HG03039 (cell line): ENCODE measurements at regions not wholly inside any gene's neighbourhood (a gene's known extent, or its start where the extent isn't known, plus 50 kb on each side); places are given as distances from the start of the nearest gene placed in this dataset.

Source experiments
- ATAC-seq: cut with Tn5 transposase; IDR thresholded peaks from one replicate; pipeline ENCODE4 v1.9.1; 2021; ENCODE audit warnings: mild to moderate bottlenecking, moderate library complexity; ENCODE audit not compliant: unreplicated experiment

- ATAC-seq = no peak
Observed at GRCh38 chr6:14423955-14424354, 306.4 kb downstream of the CD83 start.

GRCh38 chr6:14425805-14426204, 308.2 kb downstream of the CD83 start:
- ATAC-seq = no peak

GRCh38 chr6:14426281-14426680, 308.7 kb downstream of the CD83 start:
- no peak for ATAC-seq

DNA sequence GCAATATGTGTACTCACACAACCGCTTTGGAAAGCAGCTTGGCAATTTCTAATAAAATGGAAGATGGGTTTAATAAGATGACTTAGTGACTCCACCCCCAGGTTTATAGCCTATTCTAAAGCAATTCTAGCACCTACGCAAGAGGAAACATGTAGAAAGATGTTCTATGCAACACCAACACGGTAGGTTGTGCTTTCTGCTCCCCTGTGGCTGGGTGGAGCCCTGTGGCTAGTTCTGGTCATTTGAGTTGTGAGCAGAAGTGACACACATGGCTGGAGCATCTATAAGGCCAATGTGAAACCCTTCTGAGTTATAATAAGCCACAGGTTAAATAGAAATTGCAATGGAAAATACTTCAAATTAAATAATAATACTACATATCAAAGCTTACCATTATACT, 310.7 kb downstream of the CD83 start:
- ATAC-seq = no peak

- no peak for ATAC-seq
Observed at GRCh38 chr6:14429396-14429795, 311.8 kb downstream of the CD83 start.

DNA sequence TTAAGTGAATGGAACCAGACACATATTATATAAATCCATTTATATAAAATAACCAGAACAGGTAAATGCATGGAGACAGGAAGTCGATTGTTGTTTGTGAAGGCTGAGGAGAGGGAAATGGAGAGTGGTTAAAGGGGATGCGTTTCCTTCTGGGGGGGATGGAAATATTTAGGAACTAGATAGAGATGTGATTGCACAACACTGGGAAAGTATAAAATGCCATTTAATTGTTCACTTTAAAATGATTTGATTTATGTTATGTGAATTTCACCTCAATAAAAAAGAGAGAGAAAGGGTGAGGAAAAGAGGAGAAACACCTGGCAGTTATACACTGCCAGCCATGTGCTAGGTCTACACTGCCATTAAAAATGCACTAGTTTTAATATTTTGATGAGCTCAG, 312.6 kb downstream of the CD83 start:
- no peak for ATAC-seq

DNA sequence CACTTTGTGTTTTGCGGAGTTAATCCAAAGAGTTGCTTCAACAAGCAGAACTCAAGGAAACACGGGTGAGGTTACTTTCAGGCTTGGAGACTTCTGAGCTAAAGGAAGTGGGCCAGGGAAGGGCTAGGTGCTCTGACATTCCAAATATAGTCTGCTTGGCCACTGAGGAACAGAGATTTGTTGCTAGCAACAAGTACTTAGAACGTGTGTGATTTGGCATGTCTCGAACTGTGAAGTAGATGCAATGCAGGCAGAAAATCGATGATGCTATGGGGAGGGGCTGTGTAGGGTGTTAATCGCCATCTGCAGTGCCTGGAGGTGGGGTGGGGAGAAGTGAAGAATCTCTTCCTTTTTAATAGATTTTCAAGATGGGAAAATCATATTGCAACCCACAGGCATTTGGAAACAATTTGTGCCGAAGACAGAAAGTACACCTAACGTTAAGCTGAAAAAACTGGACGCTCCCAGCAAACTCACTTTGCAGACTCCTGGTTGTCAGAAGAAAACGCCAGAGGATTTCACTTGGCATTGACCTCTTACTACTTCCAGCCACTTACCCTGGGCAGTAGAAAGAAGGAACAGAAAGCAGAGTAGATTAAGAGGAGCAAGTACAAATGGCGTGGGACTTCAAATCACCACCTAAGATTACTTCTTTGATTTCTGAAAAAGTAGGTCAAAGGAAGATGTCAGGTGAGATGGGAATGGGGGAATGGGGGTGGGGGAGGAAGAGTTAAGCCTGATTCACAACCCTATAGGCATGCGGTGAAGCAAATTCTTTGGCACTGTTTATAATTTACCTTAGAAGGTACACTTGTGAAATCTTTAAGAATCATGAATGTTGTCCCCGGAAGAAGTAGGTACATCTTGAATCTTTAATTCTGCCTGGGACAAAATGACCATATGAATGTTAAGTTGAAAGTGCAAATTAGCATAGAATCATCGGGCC, 314.1 kb downstream of the CD83 start:
- no peak for ATAC-seq

DNA sequence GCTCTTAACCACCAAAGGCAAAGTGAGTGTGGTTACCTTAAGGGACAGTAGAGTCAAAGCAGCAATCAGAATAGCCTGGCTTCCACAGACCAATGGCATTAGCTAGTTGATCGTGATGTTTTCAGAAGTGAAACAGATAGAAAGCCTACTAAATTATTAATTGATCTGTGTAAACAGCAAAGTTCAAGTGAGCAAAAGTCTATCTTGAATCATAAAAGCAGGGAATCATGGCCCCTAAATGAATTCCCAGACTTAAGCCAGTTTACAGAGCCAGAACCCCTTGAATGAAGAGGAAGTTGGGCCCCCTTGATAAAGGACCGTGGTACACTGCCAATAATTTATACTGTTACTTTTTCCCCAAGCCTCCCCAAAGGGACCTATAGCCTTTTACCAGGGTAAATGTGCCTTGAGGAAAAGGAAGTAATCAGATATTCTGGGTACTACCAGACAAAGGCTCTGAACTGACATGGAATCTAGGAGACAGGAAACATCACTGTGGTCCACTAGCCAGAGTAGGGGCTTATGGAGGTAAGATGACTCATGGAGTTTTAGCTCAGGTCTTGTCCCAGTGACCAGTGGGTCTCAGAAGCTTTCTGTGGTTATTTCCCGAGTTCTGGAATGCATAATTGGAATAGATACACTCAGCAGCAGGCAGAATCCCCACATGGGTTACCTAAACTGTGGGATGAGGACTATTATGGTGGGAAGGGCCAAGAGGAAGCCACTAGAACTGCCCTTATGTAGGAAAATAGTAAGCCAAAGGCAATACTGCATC, 317.5 kb downstream of the CD83 start:
- ATAC-seq = no peak

DNA sequence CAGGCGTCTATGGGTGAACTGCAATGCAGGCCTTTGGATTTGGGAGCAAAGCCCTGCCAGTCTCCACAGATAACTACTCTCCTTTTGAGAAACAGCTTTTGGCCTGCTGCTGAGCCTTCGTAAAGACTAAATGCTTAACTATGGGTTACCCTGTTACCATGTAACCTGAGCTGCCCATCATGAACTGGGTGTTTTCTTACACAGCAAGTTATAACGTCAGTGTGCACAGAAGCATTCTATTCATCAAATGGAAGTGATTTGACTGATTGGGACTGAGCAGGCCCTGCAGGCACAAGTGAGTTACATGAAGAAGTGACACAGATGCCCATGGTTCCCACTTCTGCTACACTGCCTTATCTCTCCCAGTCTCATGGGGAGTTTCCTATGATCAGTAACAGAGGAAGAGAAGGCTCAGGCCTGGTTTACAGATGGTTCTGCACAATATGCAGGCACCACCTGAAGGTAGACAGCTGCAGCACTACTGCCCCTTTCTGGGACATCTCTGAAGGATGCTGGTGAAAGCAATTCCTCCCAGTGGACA, 319.1 kb downstream of the CD83 start:
- no peak for ATAC-seq

DNA sequence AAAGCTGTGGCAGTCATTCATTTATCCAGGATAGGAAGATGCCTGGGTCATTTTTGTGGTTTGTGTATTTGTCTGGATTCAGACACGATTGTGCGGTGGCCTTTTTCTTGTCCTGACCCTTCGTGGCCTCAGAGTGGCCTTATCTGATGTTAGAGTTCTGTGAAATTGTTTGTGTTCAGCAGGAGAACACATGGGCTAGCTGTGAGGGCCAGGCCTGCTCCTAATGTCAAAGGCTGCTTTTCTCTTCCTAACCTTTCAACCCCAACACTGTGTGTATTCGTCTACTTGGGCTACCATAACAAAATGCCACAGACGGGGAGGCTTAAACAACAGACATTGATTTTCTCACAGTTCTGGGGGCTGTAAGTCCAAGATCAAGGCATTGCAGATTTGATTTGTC, 321.8 kb downstream of the CD83 start:
- ATAC-seq = no peak

DNA sequence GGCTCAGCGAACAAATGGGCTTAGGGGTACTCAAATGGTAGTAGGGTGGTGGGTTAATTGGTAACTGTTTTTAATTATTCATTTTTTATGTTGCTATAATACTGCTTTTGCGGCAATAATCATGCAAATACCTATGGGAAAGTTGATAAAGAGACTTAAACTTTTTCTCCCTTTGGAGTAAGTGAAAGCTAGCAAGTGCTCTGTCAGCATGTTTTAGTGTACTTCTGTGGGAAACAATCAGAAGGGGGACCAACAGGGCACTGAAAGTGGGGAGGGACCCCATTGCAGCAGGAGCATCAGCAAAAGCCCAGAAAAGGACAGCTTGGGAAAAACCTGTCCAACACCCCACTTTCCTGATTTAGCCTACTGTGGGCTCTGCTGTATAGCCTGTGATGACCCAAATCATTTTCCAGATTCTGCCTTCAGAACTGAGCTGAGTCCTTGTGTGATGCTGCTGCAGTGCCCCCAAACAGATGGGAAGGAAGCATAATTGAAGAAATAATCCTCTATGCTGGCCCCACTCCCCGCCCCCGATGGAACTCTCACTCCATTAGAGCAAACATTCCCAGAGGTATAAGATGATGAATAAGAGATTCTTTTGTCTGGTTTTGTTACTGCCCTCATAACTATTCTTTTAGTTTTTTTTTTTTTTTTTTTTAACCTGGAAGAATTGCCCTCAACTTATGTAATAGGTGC, 322.8 kb downstream of the CD83 start:
- ATAC-seq = no peak

- ATAC-seq = no peak
Observed at GRCh38 chr6:14440940-14441781, 323.6 kb downstream of the CD83 start.

DNA sequence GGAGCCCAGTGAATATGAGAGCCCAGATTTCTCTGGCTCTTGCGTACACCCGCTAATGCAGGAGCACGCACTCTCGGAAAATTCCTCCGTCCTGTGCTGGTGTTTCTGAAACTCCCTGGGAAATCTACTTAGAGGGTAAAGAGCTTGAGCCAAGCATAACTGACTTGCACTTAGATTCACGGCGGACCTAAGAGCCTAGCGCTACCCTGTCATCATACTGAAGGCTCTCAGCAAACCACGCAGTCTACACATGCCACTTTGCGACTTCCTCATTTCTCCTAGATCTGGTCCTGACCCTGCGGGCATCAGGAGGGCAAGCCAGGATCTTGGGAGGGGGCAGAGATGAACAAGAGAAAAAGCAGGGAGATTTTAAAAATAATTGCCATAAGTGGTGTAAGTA, 324.7 kb downstream of the CD83 start:
- no peak for ATAC-seq

- ATAC-seq = no peak
Observed at GRCh38 chr6:14443629-14444268, 326.2 kb downstream of the CD83 start.

- no peak for ATAC-seq
Observed at GRCh38 chr6:14444295-14444972, 326.9 kb downstream of the CD83 start.

DNA sequence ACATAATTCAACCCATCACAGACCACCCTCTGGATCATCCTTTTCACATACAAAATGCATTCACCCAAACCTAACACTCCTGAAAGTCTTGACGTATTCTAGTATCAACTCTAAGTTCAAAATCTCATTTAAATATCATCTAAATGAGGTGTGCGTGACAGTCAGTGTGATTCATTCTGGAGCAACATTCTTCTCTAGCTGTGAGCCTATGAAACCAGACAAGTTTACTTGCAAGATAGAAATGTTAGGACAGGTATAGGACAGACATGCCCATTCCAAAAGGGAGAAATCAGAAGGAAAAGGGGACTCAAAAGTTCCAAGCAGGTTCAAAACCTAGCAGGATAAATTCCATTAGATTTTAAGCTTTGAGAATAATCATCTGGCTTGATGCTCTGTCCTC, 329.7 kb downstream of the CD83 start:
- ATAC-seq = no peak

GRCh38 chr6:14448246-14448645, 330.7 kb downstream of the CD83 start:
- no peak for ATAC-seq

- no peak for ATAC-seq
Observed at GRCh38 chr6:14450133-14450504, 332.5 kb downstream of the CD83 start.

DNA sequence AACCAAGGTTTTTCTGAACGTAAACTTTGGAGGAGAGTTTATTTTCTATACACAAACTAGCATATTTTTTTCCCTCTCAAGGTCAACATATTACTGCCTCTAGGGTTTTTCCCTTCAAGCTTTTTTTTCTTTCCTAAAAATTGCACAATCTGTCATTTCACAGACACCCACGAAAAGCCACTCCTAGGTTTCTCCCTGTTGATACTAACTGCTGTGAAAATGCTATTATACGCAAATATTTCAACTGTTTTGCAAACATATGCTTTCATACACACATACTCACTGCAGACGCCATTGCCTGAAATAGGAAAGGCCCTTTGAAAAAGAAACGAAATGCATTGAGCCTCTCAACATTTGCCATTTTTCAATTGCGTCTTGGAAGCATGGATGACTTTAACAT, 333.0 kb downstream of the CD83 start:
- ATAC-seq = no peak
